Neuronal stem cell (in vitro differentiated cells): ENCODE measurements at regions not wholly inside any gene's neighbourhood (a gene's known extent, or its start where the extent isn't known, plus 50 kb on each side); places are given as distances from the start of the nearest gene placed in this dataset.

ENCODE experiments used
- DNase-seq: peaks from one replicate; pipeline ENCODE4 v3.0.0-alpha.2; 2013; ENCODE audit warnings: low spot score
- H2AFZ ChIP-seq: one replicate; pipeline ENCODE4 v1.6.1; 2013; ENCODE audit warnings: mild to moderate bottlenecking, low read length, inconsistent platforms
- H2AK5ac ChIP-seq: 2 replicates; pipeline ENCODE4 v1.6.1; 2013; ENCODE audit warnings: low read depth, mild to moderate bottlenecking, inconsistent platforms, low read length, moderate library complexity, mixed read lengths
- H2BK120ac ChIP-seq: 2 replicates; pipeline ENCODE4 v1.6.1; 2013; ENCODE audit warnings: low read depth, mild to moderate bottlenecking, inconsistent platforms, low read length, moderate library complexity, mixed read lengths
- H2BK12ac ChIP-seq: one replicate; pipeline ENCODE4 v1.6.1; 2013; ENCODE audit warnings: low read length, inconsistent platforms
- H2BK15ac ChIP-seq: 2 replicates; pipeline ENCODE4 v1.6.1; 2013; ENCODE audit warnings: mild to moderate bottlenecking, low read length, inconsistent platforms, mixed read lengths
- H2BK5ac ChIP-seq: one replicate; pipeline ENCODE4 v1.6.1; 2013; ENCODE audit warnings: inconsistent platforms, mild to moderate bottlenecking, low read length, moderate library complexity
- H3K14ac ChIP-seq: one replicate; pipeline ENCODE4 v1.6.1; 2013; ENCODE audit warnings: low read length, inconsistent platforms
- H3K18ac ChIP-seq: 2 replicates; pipeline ENCODE4 v1.6.1; 2013; ENCODE audit warnings: low read length, inconsistent platforms
- H3K23ac ChIP-seq: 2 replicates; pipeline ENCODE4 v1.6.1; 2013; ENCODE audit warnings: low read depth, mild to moderate bottlenecking, mixed read lengths, low read length, inconsistent platforms; ENCODE audit not compliant: poor library complexity
- H3K27ac ChIP-seq: replicated peaks from 3 replicates; pipeline ENCODE4 v1.5.1; 2013; ENCODE audit warnings: low read length, inconsistent platforms
- H3K27me3 ChIP-seq, 3 experiments: 2 replicates each; pipeline ENCODE4 v1.6.1; 2013; ENCODE audit warnings: low read length in 3 of 3, mild to moderate bottlenecking in 2 of 3, inconsistent platforms in 1 of 3, low read depth in 1 of 3, mixed read lengths in 1 of 3, moderate library complexity in 1 of 3; ENCODE audit not compliant: control insufficient read depth in 3 of 3, insufficient read depth in 3 of 3
- H3K36me3 ChIP-seq, 2 donors: replicated peaks in 1 of 2; 2 replicates each; pipeline ENCODE4 v1.6.1; 2013; ENCODE audit warnings: low read length in 2 of 2; ENCODE audit not compliant: control insufficient read depth in 2 of 2, insufficient read depth in 2 of 2
- H3K4ac ChIP-seq: 2 replicates; pipeline ENCODE4 v1.6.1; 2013; ENCODE audit warnings: inconsistent platforms, mild to moderate bottlenecking, low read length, moderate library complexity
- H3K4me1 ChIP-seq, 2 donors: 1 replicate in 1 of 2; 2 replicates in 1 of 2; pipeline ENCODE4 v1.6.1; 2013; ENCODE audit warnings: low read length in 2 of 2, low read depth in 1 of 2; ENCODE audit not compliant: control insufficient read depth in 2 of 2, insufficient read depth in 1 of 2
- H3K4me2 ChIP-seq: one replicate; pipeline ENCODE4 v1.6.1; 2013; ENCODE audit warnings: mild to moderate bottlenecking, low read length, inconsistent platforms; ENCODE audit not compliant: insufficient read depth, poor library complexity, severe bottlenecking
- H3K4me3 ChIP-seq, 2 donors: 2 replicates each; pipeline ENCODE4 v1.5.1; 2013; ENCODE audit warnings: low read length in 2 of 2, mild to moderate bottlenecking in 2 of 2, inconsistent platforms in 1 of 2, moderate library complexity in 1 of 2
- H3K79me1 ChIP-seq: one replicate; pipeline ENCODE4 v1.6.1; 2013; ENCODE audit warnings: low read depth, mild to moderate bottlenecking, inconsistent platforms, low read length, moderate library complexity
- H3K9ac ChIP-seq: one replicate; pipeline ENCODE4 v1.6.1; 2013; ENCODE audit warnings: mild to moderate bottlenecking, low read depth, low read length, inconsistent platforms; ENCODE audit not compliant: poor library complexity
- H3K9me3 ChIP-seq, 2 donors: replicated peaks in 1 of 2; 2 replicates each; pipeline versions ENCODE3 to v1.6.1; 2013; ENCODE audit warnings: low read length in 2 of 2, mild to moderate bottlenecking in 2 of 2, inconsistent platforms in 1 of 2, low read depth in 1 of 2, mixed read lengths in 1 of 2, moderate library complexity in 1 of 2; ENCODE audit not compliant: control insufficient read depth in 2 of 2, insufficient read depth in 1 of 2
- H4K8ac ChIP-seq: one replicate; pipeline ENCODE4 v1.6.1; 2013; ENCODE audit warnings: low read depth, mild to moderate bottlenecking, inconsistent platforms, low read length, moderate library complexity
- H4K91ac ChIP-seq: one replicate; pipeline ENCODE4 v1.6.1; 2013; ENCODE audit warnings: low read length, low read depth, mild to moderate bottlenecking, inconsistent platforms; ENCODE audit not compliant: poor library complexity
- WGBS, 2 donors: extraction: QIAGEN DNeasy Blood & Tissue Kit; methylation state at CpG; one replicate each; pipeline ENCODE4 v1.1.7; 2013; ENCODE audit warnings: missing lambda C conversion rate in 2 of 2, mixed read lengths in 1 of 2; ENCODE audit not compliant: insufficient read length in 2 of 2, insufficient replicate concordance in 1 of 2; ENCODE audit errors: extremely low coverage in 2 of 2; 5-methylcytosine and 5-hydroxymethylcytosine counted together

DNA sequence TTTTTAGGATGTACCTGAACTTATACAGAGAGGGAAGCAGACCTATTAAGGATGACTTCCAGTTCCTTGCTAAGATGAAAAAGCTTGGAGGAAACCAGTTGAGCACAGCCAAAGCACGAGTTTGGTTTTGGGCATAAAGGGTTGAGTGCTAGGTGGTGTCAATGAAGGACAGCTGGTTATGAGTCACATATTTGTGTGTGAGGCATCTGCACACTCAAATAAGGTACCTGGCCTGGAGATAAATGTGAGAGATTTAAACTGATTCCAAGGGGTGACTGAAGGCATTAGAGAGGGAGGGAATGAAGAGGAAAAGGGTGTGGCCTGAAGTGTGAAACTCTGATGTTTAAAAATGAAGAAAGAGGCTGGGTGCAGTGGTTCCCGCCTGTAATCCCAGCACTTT lies 486.7 kb downstream of the DIPK2A start:
- H3K36me3 ChIP-seq = no peaks in the 10 kb centered on the region
- no peak overlapping the region for H2BK120ac ChIP-seq
- no peak for DNase-seq
- no peak overlapping the region for H4K8ac ChIP-seq
- no peaks in the 10 kb centered on the region for H3K27me3 ChIP-seq
- no peak overlapping the region for H2BK5ac ChIP-seq
- no peak overlapping the region for H3K9ac ChIP-seq
- H3K23ac ChIP-seq = no peak overlapping the region
- no peaks in the 10 kb centered on the region for H3K4me1 ChIP-seq
- no peak overlapping the region for H3K4ac ChIP-seq
- no peak overlapping the region for H2AFZ ChIP-seq
- no peak overlapping the region for H3K27ac ChIP-seq
- H3K14ac ChIP-seq = no peak overlapping the region
- no peak overlapping the region for H3K4me2 ChIP-seq
- H2AK5ac ChIP-seq = no peak overlapping the region
- WGBS, 2 donors = no CpG with 5 or more reads among the region's 2 CpGs
- no peak overlapping the region for H4K91ac ChIP-seq
- no peak overlapping the region for H3K4me3 ChIP-seq
- H3K79me1 ChIP-seq = no peaks in the 10 kb centered on the region
- no peak overlapping the region for H3K18ac ChIP-seq
- H2BK12ac ChIP-seq = no peak overlapping the region
- H2BK15ac ChIP-seq = no peak overlapping the region
- H3K9me3 ChIP-seq = no peaks in the 10 kb centered on the region

- H3K4me2 ChIP-seq = no peak overlapping the region
- H3K4ac ChIP-seq = no peak overlapping the region
- H3K18ac ChIP-seq = no peak overlapping the region
- H3K23ac ChIP-seq = no peak overlapping the region
- no peak overlapping the region for H2BK120ac ChIP-seq
- no peaks in the 10 kb centered on the region for H3K9me3 ChIP-seq
- no peak overlapping the region for H2BK15ac ChIP-seq
- no peak overlapping the region for H3K27ac ChIP-seq
- no peak overlapping the region for H4K8ac ChIP-seq
- H3K14ac ChIP-seq = no peak overlapping the region
- H2BK12ac ChIP-seq = no peak overlapping the region
- no peaks in the 10 kb centered on the region for H3K36me3 ChIP-seq
- H2AK5ac ChIP-seq = no peak overlapping the region
- H3K4me3 ChIP-seq = no peak overlapping the region
- DNase-seq = no peak
- no peak overlapping the region for H2AFZ ChIP-seq
- no CpG with 5 or more reads among the region's 1 CpG for WGBS, 2 donors
- no peaks in the 10 kb centered on the region for H3K27me3 ChIP-seq
- H2BK5ac ChIP-seq = no peak overlapping the region
- peaks cover 0 to 2% of the 10 kb centered on the region in 2 donors for H3K4me1 ChIP-seq
- H4K91ac ChIP-seq = no peak overlapping the region
- no peak overlapping the region for H3K9ac ChIP-seq
- H3K79me1 ChIP-seq = no peaks in the 10 kb centered on the region
Observed at GRCh38 chr3:144462337-144462736, 490.7 kb downstream of the DIPK2A start.

- no peak overlapping the region for H2AK5ac ChIP-seq
- no peaks in the 10 kb centered on the region for H3K36me3 ChIP-seq
- no peak overlapping the region for H2AFZ ChIP-seq
- no peak overlapping the region for H4K8ac ChIP-seq
- no peak overlapping the region for H2BK5ac ChIP-seq
- no peaks in the 10 kb centered on the region for H3K27me3 ChIP-seq
- H3K14ac ChIP-seq = no peak overlapping the region
- H2BK15ac ChIP-seq = no peak overlapping the region
- H3K18ac ChIP-seq = no peak overlapping the region
- no peaks in the 10 kb centered on the region for H3K79me1 ChIP-seq
- no peak overlapping the region for H3K23ac ChIP-seq
- H2BK12ac ChIP-seq = no peak overlapping the region
- DNase-seq = no peak
- no peak overlapping the region for H4K91ac ChIP-seq
- H3K4ac ChIP-seq = no peak overlapping the region
- peaks cover 0 to 2% of the 10 kb centered on the region in 2 donors for H3K4me1 ChIP-seq
- H3K4me2 ChIP-seq = no peak overlapping the region
- H3K4me3 ChIP-seq = no peak overlapping the region
- no CpG with 5 or more reads among the region's 3 CpGs for WGBS, 2 donors
- H2BK120ac ChIP-seq = no peak overlapping the region
- H3K9me3 ChIP-seq = no peaks in the 10 kb centered on the region
- no peak overlapping the region for H3K9ac ChIP-seq
- H3K27ac ChIP-seq = no peak overlapping the region
Observed at GRCh38 chr3:144463911-144464310, 492.3 kb downstream of the DIPK2A start.

- H3K14ac ChIP-seq = no peak overlapping the region
- H3K4me1 ChIP-seq = peaks cover 0 to 2% of the 10 kb centered on the region in 2 donors
- WGBS, 2 donors = no CpG with 5 or more reads among the region's 1 CpG
- no peak overlapping the region for H3K4me3 ChIP-seq
- no peaks in the 10 kb centered on the region for H3K9me3 ChIP-seq
- H3K23ac ChIP-seq = no peak overlapping the region
- no peak overlapping the region for H2BK120ac ChIP-seq
- H2BK5ac ChIP-seq = no peak overlapping the region
- no peak overlapping the region for H3K4me2 ChIP-seq
- H3K79me1 ChIP-seq = no peaks in the 10 kb centered on the region
- H3K4ac ChIP-seq = no peak overlapping the region
- H4K8ac ChIP-seq = no peak overlapping the region
- no peaks in the 10 kb centered on the region for H3K27me3 ChIP-seq
- no peak overlapping the region for H2BK12ac ChIP-seq
- H2AK5ac ChIP-seq = no peak overlapping the region
- no peak for DNase-seq
- no peak overlapping the region for H3K18ac ChIP-seq
- H2AFZ ChIP-seq = no peak overlapping the region
- no peak overlapping the region for H3K27ac ChIP-seq
- no peak overlapping the region for H4K91ac ChIP-seq
- no peaks in the 10 kb centered on the region for H3K36me3 ChIP-seq
- H2BK15ac ChIP-seq = no peak overlapping the region
- no peak overlapping the region for H3K9ac ChIP-seq
Observed at GRCh38 chr3:144466114-144466513, 494.5 kb downstream of the DIPK2A start.
